Panc1 (cell line): ENCODE measurements at regions not wholly inside any gene's neighbourhood (a gene's known extent, or its start where the extent isn't known, plus 50 kb on each side); places are given as distances from the start of the nearest gene placed in this dataset.

Source experiments
- CTCF ChIP-seq: fragments of 450-650 bp; IDR thresholded peaks from 2 replicates; pipeline ENCODE4 v1.5.1; 2017; ENCODE audit warnings: mild to moderate bottlenecking
- POLR2AphosphoS5 ChIP-seq: IDR thresholded peaks from 2 replicates; pipeline ENCODE4 v1.6.1; 2012; ENCODE audit warnings: mild to moderate bottlenecking, low read depth, low read length, moderate library complexity

- no peak for TF ChIP-seq CTCF
- TF ChIP-seq POLR2AphosphoS5: no peak
These were observed 76.0 kb downstream of the GADD45G start for GRCh38 chr9:89680547-89681467.
